Spleen (tissue), 7 donors: ENCODE measurements at regions not wholly inside any gene's neighbourhood (a gene's known extent, or its start where the extent isn't known, plus 50 kb on each side); places are given as distances from the start of the nearest gene placed in this dataset.

Experiments
- CTCF ChIP-seq, 11 experiments: fragments of 200-600 bp in 7 of 11; fragments of 450-650 bp in 4 of 11; sonication (generic) in 4 of 11; IDR thresholded peaks in 8 of 11; conservative IDR thresholded peaks in 3 of 11; 1 replicate in 7 of 11; 2 replicates in 4 of 11; pipeline versions ENCODE4 v1.4.0 to v1.8.0; 2016 to 2021; ENCODE audit warnings: antibody characterized with exemption in 11 of 11, inconsistent platforms in 4 of 11, mild to moderate bottlenecking in 1 of 11
- POLR2AphosphoS5 ChIP-seq, 3 donors: sonication (generic); formaldehyde crosslinking; IDR thresholded peaks; one replicate each; pipeline ENCODE4 v1.5.1; 2017; ENCODE audit warnings: antibody characterized with exemption in 3 of 3
- donor health status: DM: no; HTN: no; CAD: no; lungs with moderate emphysema.
- donor health status: DM: no; HTN: no; CAD: no.
- donor health status: DM: no; HTN: no; CAD: no.

- TF ChIP-seq POLR2AphosphoS5 (IDR thresholded peaks at IDR 0.05) (no peak), CTCF (IDR thresholded peaks at IDR 0.05 in 8 of 11, conservative IDR thresholded peaks at IDR 0.05 in 3 of 11) (no peak)
These were observed 115.5 kb downstream of the LACC1 start for GRCh38 chr13:43994999-43995859.
